Spleen (tissue), 11 donors: ENCODE measurements at regions not wholly inside any gene's neighbourhood (a gene's known extent, or its start where the extent isn't known, plus 50 kb on each side); places are given as distances from the start of the nearest gene placed in this dataset.

Experiments used
- DNase-seq: peaks from one replicate; pipeline ENCODE4 v3.0.0-alpha.2; 2020
- H3K27ac ChIP-seq, 8 donors: fragments of 200-600 bp; sonication (generic) in 7 of 8; 1 replicate in 4 of 8; 2 replicates in 4 of 8; pipeline versions ENCODE4 v1.5.0 to v1.8.0; 2016 to 2021; ENCODE audit warnings: inconsistent platforms in 4 of 8, mild to moderate bottlenecking in 4 of 8, moderate library complexity in 1 of 8
- H3K27me3 ChIP-seq, 7 donors: fragments of 200-600 bp; sonication (generic) in 6 of 7; replicated peaks in 1 of 7; 1 replicate in 4 of 7; 2 replicates in 3 of 7; pipeline versions ENCODE4 v1.5.0 to v1.8.0; 2016 to 2021; ENCODE audit warnings: inconsistent platforms in 3 of 7, mild to moderate bottlenecking in 1 of 7
- H3K36me3 ChIP-seq, 6 donors: fragments of 200-600 bp; sonication (generic) in 5 of 6; 1 replicate in 4 of 6; 2 replicates in 2 of 6; pipeline versions ENCODE4 v1.5.0 to v1.8.0; 2016 to 2021; ENCODE audit warnings: inconsistent platforms in 2 of 6
- H3K4me1 ChIP-seq, 6 donors: fragments of 200-600 bp; sonication (generic) in 5 of 6; 1 replicate in 3 of 6; 2 replicates in 3 of 6; pipeline versions ENCODE4 v1.5.0 to v1.8.0; 2016 to 2021; ENCODE audit warnings: inconsistent platforms in 3 of 6
- H3K4me3 ChIP-seq, 8 donors: fragments of 200-600 bp; sonication (generic) in 7 of 8; 1 replicate in 4 of 8; 2 replicates in 4 of 8; pipeline versions ENCODE4 v1.5.0 to v1.8.0; 2016 to 2021; ENCODE audit warnings: inconsistent platforms in 4 of 8, mild to moderate bottlenecking in 4 of 8, moderate library complexity in 2 of 8
- H3K9me3 ChIP-seq, 8 donors: fragments of 200-600 bp; sonication (generic) in 7 of 8; 1 replicate in 4 of 8; 2 replicates in 4 of 8; pipeline versions ENCODE4 v1.5.0 to v1.8.0; 2016 to 2021; ENCODE audit warnings: inconsistent platforms in 4 of 8
- CTCF ChIP-seq, 11 experiments: fragments of 200-600 bp in 7 of 11; fragments of 450-650 bp in 4 of 11; sonication (generic) in 4 of 11; IDR thresholded peaks in 8 of 11; conservative IDR thresholded peaks in 3 of 11; 1 replicate in 7 of 11; 2 replicates in 4 of 11; pipeline versions ENCODE4 v1.4.0 to v1.8.0; 2016 to 2021; ENCODE audit warnings: antibody characterized with exemption in 11 of 11, inconsistent platforms in 4 of 11, mild to moderate bottlenecking in 1 of 11
- POLR2A ChIP-seq, 3 donors: fragments of 450-650 bp; IDR thresholded peaks; one replicate each; pipeline ENCODE4 v1.5.1; 2017; ENCODE audit warnings: antibody characterized with exemption in 3 of 3, mild to moderate bottlenecking in 1 of 3
- POLR2AphosphoS5 ChIP-seq, 3 donors: sonication (generic); formaldehyde crosslinking; IDR thresholded peaks; one replicate each; pipeline ENCODE4 v1.5.1; 2017; ENCODE audit warnings: antibody characterized with exemption in 3 of 3
- WGBS, 5 donors: extraction: QIAGEN DNeasy Blood & Tissue Kit in 3 of 5; methylation state at CpG; one replicate each; pipeline versions ENCODE4 v1.1.5 to v1.1.7; 2013 to 2018; 5-methylcytosine and 5-hydroxymethylcytosine counted together
- intact Hi-C: fragments of 100-400 bp; cut with DNase I; formaldehyde crosslinking; loops from one replicate; pipeline ENCODE4 v1.15.0; 2023; ENCODE audit warnings: low total_unique reads
- donor health status: healthy with polysubstance abuse.
- donor health status: DM: no; HTN: no; CAD: no; lungs with moderate emphysema.
- donor health status: DM: no; HTN: no; CAD: no.
- donor health status: Bipolar disorder and iron deficiency.
- donor health status: healthy.
- donor health status: DM: no; HTN: no; CAD: no.
- donor health status: DM: yes; HTN: yes; CAD: no.

DNA sequence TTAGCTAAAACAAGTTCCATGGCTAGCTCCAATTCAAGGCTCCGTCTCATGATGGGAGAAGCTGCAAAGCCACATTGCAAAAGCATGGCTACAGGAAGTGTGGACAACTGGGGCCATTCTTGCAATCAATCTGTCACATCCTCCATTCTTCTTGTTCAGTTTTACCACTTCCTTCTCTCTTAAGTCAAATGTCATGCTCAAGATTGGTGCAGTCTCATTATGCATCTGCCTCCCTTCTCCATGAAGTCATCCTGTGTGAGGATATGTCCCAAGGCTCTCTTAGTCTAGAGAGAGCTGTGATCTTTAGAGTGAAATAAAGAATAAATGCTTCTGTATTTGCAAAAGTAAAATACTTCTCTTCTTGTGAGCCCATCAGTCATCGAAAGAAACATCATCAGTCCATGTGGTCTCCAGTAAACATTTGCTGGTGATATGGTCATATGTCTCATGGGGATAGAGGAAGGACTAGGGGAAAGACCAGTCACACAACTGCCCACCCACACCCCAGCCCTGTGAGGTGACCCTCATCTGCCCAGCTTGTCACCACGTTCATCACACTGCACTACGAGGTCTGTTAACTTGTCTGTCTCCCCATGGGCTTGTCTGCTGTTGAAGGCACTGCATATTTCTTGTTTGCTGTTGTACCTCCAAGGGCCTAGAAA is 303.0 kb downstream of the NUAK1 start:
- DNase-seq: no peak
- Histone ChIP-seq H3K27ac (no peak overlapping the region), H3K27me3 (no peaks in the 10 kb centered on the region), H3K9me3 (no peaks in the 10 kb centered on the region), H3K4me1 (no peaks in the 10 kb centered on the region), H3K4me3 (no peak overlapping the region), H3K36me3 (no peaks in the 10 kb centered on the region)
- TF ChIP-seq POLR2AphosphoS5 (IDR thresholded peaks at IDR 0.05) (no peak), POLR2A (IDR thresholded peaks at IDR 0.05) (no peak), CTCF (IDR thresholded peaks at IDR 0.05 in 8 of 11, conservative IDR thresholded peaks at IDR 0.05 in 3 of 11) (no peak)
- intact Hi-C loops: no loop called here
- WGBS, 5 donors: 78 to 88% (median 83%) methylated on average over 4 of the region's 4 CpGs

- Histone ChIP-seq H3K4me1 (no peaks in the 10 kb centered on the region), H3K4me3 (no peak overlapping the region), H3K27ac (no peak overlapping the region), H3K27me3 (no peaks in the 10 kb centered on the region), H3K36me3 (no peaks in the 10 kb centered on the region), H3K9me3 (no peaks in the 10 kb centered on the region)
- no peak for DNase-seq
- 84 to 99% (median 90%) methylated on average over 2 of the region's 2 CpGs for WGBS, 5 donors
- TF ChIP-seq POLR2A (IDR thresholded peaks at IDR 0.05) (no peak), POLR2AphosphoS5 (IDR thresholded peaks at IDR 0.05) (no peak), CTCF (IDR thresholded peaks at IDR 0.05 in 8 of 11, conservative IDR thresholded peaks at IDR 0.05 in 3 of 11) (no peak)
- intact Hi-C loops: no loop called here
Measured at GRCh38 chr12:105836242-105836622, 302.5 kb downstream of the NUAK1 start.

DNA sequence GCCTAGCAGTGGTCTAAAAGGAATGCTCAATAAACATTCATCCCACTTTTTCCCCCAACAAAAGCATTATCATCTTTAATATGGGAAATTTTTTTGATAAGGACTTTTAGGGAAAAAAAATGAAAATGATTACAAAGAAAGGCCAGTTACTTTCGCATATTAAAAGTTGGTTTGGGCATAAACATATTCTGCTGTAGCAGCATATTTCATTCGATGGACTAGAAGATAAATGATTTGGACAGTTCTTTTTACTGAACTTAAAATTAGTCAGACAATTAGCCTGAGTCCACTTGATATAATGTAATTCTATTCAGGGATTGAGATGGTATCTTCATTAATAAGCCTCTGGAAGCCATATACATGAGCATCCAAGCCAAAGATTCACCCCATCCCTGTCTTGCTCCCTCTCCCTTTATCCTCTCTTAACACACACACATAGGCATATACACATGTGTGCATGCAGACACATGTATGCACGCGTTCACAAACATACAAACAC is 299.1 kb downstream of the NUAK1 start:
- DNase-seq: no peak
- TF ChIP-seq CTCF (IDR thresholded peaks at IDR 0.05 in 8 of 11, conservative IDR thresholded peaks at IDR 0.05 in 3 of 11) (no peak), POLR2A (IDR thresholded peaks at IDR 0.05) (no peak), POLR2AphosphoS5 (IDR thresholded peaks at IDR 0.05) (no peak)
- no peak overlapping the region for H3K27ac ChIP-seq
- H3K4me1 ChIP-seq: no peaks in the 10 kb centered on the region
- peaks cover 0 to 4% (median 0%) of the 10 kb centered on the region in 7 donors for H3K27me3 ChIP-seq
- no peaks in the 10 kb centered on the region for H3K9me3 ChIP-seq
- H3K4me3 ChIP-seq: no peak overlapping the region
- H3K36me3 ChIP-seq: no peaks in the 10 kb centered on the region
- intact Hi-C loops: no loop called here
- WGBS, 5 donors: 95 to 98% (median 97%) methylated on average over 4 of the region's 4 CpGs

DNA sequence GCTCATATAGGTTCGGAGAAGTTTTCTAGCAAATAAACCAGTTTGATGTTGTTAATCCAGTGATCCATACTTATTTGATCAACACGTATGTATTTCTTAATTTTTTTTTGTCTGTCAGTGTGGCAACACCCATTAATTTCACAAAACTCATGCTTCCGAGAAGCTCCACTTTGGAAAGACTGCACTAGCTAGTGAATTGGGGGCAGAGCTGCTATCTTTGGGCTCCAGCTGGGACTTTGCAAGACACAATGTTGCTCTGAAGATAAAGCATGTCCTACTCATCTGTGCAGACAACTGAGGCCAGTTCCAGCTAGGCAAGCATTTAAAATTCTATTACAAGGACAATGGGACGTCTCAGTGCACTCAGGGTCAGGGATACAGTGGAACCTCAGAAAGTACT is 298.4 kb downstream of the NUAK1 start:
- TF ChIP-seq POLR2A (IDR thresholded peaks at IDR 0.05): no peak
- TF ChIP-seq CTCF (IDR thresholded peaks at IDR 0.05 in 8 of 11, conservative IDR thresholded peaks at IDR 0.05 in 3 of 11): no peak
- no peak for TF ChIP-seq POLR2AphosphoS5 (IDR thresholded peaks at IDR 0.05)
- Histone ChIP-seq H3K4me1 (no peaks in the 10 kb centered on the region), H3K27me3 (peaks cover 0 to 4% (median 0%) of the 10 kb centered on the region in 7 donors), H3K9me3 (no peaks in the 10 kb centered on the region), H3K4me3 (no peak overlapping the region), H3K36me3 (no peaks in the 10 kb centered on the region), H3K27ac (no peak overlapping the region)
- no peak for DNase-seq
- WGBS, 5 donors: 80 to 88% (median 83%) methylated on average over 4 of the region's 4 CpGs
- intact Hi-C loops: no loop called here
